SH-SY5Y (cell line): ENCODE measurements at regions not wholly inside any gene's neighbourhood (a gene's known extent, or its start where the extent isn't known, plus 50 kb on each side); places are given as distances from the start of the nearest gene placed in this dataset.

Experiments
- GATA2 ChIP-seq: IDR thresholded peaks from 2 replicates; pipeline ENCODE4 v1.6.1; 2011; ENCODE audit warnings: mild to moderate bottlenecking, low read depth, low read length
- GATA3 ChIP-seq: IDR thresholded peaks from 2 replicates; pipeline ENCODE4 v1.6.1; 2011; ENCODE audit warnings: low read depth, mild to moderate bottlenecking, low read length, moderate library complexity

DNA sequence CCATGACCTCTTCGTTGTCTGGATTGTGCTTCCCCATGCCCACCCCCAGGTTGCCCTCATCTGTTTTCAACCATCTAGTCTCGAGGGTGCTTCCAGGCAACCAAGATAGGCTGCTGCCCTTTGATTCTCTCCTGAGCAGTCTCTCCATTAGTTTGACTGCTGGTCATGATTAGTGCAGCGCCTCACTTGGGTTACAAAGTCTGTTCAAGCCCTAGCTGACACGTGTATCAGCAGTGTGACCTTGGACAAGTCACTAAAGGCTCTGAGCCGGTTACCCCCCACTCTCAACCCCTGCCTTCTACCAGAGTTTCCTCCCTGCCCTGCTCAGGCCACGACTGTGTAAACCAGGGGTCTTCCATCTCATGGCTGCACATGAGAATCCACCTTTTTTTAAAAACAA is 185.3 kb upstream of the PWP1 start:
- no peak for TF ChIP-seq GATA3
- TF ChIP-seq GATA2: no peak

- TF ChIP-seq GATA3 (no peak), GATA2 (no peak)
These were observed 183.9 kb upstream of the PWP1 start for GRCh38 chr12:107501681-107502080.

DNA sequence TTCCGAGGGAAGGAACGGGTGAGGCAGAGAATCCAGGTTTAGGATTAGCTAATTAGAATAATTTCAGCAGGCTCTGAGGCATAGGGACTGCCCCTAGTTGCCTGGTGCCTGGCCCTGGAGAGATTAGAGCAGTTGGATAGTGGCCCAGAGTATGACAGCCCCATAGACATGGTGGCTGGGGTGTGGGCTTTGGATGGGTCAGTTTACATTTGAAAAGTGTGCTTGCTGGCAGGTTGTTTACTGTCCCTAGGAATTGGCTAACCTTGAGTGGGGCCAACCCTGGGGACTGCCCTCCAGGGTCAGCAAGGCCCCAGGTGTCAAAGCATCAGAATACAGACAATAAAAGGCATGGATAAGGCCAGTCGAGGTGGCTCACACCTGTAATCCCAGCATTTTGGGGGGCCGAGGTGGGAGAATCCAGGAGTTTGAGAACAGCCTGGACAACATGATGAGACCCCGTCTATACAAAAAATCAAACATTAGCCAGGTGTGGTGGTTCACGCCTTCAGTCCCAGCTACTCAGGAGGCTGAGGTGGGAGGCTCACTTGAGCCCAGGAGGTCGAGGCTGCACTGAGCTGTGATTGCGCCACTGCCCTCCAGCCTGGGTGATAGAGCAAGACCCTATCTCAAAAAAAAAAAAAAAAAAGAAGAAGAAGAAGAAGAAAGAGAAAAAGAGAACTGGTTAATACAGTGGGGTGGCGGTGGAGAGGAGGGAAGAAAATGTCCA is 182.3 kb upstream of the PWP1 start:
- no peak for TF ChIP-seq GATA2
- TF ChIP-seq GATA3: no peak

DNA sequence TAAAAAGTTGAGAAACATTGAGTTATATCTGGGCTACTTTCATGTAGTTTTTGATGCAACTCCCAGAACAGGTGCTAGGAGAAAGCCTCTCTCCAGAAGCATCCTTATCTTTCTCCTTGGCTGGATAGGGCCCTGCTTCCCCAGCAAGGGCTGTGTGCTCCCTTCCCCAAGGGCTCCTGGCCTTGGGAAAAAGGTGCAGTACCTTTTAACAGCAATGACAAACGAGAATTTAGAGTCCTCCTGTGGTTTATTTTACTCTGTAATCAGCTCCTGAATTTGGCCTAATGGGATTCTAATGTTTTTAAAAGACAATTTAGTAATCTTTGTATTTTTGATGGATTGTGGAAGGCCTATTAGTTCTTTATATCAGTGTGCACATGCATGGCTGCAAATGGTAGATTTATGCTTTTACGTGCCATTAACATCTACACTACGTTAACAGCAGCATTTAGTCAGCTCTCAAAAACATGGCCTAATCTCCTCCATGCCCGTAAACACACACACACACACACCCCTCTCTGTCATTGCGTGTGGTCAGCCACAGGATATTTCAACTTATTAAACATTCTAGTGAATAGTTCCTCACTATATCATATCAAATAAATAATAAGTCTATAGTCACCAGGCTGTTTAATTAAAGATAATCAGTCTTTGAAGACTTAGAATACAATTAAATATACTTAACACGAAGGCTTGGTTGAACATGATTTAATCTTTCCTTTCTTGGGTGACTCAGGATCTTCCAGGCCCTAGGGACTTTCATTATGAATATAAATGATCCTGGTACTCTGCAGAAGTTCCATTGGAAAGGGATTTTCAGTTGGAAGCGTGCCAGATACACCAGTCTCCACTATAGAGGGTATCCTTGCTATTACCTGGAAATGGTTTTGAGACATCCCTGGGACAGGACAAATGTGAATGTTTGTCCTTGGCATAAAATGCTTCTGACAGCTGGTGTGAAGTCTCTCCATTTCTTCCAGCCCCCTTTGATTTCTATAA is 181.4 kb upstream of the PWP1 start:
- TF ChIP-seq GATA3 (no peak), GATA2 (peak; percentile 75)

GRCh38 chr12:107509421-107509820 is 176.2 kb upstream of the PWP1 start:
- TF ChIP-seq GATA2 (no peak), GATA3 (no peak)

DNA sequence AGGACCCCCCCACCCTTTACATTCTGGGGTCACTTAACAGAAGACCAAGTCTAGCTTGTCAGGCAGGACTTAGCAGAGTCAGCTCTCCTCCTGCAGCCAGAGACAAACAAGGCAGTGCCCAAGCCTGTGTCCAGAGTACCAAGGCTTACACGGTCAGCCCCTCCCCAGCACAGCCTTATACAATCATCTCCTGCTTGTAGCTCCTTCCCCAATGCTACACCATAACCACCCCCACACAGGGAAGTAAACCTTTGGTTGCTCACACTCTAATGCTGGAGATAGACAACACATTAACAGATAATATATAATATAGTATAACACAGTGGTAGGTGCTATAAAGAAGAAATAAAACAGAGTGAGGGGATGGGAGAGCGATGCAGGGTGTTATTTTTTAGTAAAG is 175.4 kb upstream of the PWP1 start:
- TF ChIP-seq GATA2: no peak
- TF ChIP-seq GATA3: no peak

GRCh38 chr12:107511292-107511691 is 174.3 kb upstream of the PWP1 start:
- no peak for TF ChIP-seq GATA3
- TF ChIP-seq GATA2: no peak

GRCh38 chr12:107512391-107512790 is 173.2 kb upstream of the PWP1 start:
- TF ChIP-seq GATA3 (no peak), GATA2 (no peak)

- TF ChIP-seq GATA3 (no peak), GATA2 (no peak)
These were observed 172.4 kb upstream of the PWP1 start for GRCh38 chr12:107513184-107513583.

DNA sequence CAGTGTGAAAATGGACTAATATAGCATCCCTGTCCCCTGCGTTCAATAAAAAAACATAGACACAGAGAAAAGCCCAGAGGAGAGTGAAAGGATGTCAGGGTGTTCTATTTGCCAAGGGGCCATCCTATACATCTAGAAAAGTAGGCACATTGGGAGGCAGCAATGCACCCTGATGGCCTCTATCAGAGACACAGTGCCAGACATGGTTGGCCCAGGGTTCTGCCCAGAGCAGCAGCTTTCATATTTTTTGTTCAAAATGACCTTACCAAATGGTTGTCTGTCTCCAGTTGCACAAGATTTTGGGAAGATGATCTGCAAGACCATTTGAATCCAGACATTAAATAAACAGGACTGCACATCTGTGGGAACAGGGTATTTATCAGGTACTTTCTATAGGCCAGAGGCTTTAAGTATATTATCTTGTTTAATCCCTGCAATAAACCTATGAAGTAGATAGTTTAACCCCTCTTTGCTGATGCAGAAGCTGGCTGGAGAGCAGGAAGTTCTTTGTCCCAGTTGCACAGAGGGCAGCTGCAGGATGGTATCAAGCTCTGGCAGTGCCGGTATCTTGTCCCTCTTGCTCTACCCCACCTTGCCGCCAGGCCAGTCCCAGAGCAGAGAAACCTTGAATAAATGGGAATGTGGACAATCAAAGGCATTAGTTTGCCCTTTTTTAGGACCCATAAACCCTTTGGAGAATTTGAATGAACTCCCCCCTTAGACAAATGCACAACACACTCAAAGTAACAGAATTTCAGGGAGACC is 171.8 kb upstream of the PWP1 start:
- TF ChIP-seq GATA3: no peak
- no peak for TF ChIP-seq GATA2

DNA sequence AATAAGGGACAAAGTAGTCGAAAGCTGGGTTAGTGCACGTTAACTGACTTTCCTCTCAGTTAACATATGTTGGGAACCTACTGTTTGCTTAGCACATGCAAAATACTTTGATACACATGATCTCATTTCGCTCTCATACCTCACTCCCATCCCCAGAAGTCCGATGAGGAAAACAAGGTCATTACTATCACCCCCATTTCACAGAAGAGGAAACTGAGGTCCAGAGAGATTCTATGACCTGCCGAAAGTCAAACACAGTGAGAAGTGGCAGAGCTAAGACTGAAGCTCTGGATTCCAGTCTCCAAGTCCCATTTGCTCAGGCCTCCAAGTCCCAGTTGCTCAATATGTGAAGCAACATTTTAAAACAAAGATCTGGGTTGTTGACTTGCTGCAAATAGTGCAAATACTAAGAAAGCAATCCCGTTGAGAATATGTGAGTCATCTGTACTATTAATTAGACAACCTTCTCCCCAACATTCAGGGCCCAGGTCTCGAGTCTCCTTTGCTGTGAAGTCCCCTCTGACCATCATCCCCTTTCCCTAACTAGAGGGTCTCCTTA is 170.6 kb upstream of the PWP1 start:
- TF ChIP-seq GATA3 (no peak), GATA2 (no peak)

- TF ChIP-seq GATA3: no peak
These were observed 170.1 kb upstream of the PWP1 start for GRCh38 chr12:107515446-107515958.

DNA sequence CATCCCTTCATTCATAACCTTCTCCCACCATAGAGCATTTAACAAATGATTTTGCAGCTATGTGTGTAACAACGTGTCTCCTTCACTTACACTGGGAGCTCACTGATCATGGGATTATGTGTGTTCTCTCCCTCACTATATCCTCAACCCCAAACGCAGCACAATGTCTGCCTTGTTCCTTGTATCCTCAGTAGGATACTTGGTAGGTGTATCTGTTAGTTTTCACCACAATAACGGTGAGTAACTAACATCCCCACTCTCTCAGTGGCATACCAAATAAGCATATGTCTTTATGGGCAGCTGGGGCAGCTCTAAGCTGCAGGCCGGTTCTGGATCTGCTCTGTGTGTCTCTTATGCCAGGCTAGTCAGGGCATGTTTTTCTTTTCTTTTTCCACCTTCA is 166.7 kb upstream of the PWP1 start:
- no peak for TF ChIP-seq GATA3
- no peak for TF ChIP-seq GATA2
